GM19240 (cell line): ENCODE measurements at regions not wholly inside any gene's neighbourhood (a gene's known extent, or its start where the extent isn't known, plus 50 kb on each side); places are given as distances from the start of the nearest gene placed in this dataset.

Experiments
- DNase-seq: peaks from one replicate; pipeline ENCODE4 v3.0.0; 2011; ENCODE audit warnings: low spot score; ENCODE audit not compliant: insufficient read length

GRCh38 chr1:96962751-96963211 lies 241.2 kb downstream of the PTBP2 start:
- DNase-seq: no peak

- no peak for DNase-seq
Observed at GRCh38 chr1:96964761-96965160, 243.2 kb downstream of the PTBP2 start.

- DNase-seq: peak; percentile 11
Observed at GRCh38 chr1:96966536-96967138, 245.1 kb downstream of the PTBP2 start.

- no peak for DNase-seq
Observed at GRCh38 chr1:96967311-96967710, 245.7 kb downstream of the PTBP2 start.

GRCh38 chr1:96968541-96968940 lies 247.0 kb downstream of the PTBP2 start:
- DNase-seq: no peak

GRCh38 chr1:96968983-96969382 lies 247.4 kb downstream of the PTBP2 start:
- no peak for DNase-seq

GRCh38 chr1:96969656-96970163 lies 248.1 kb downstream of the PTBP2 start:
- DNase-seq: no peak

GRCh38 chr1:96971439-96971838 lies 249.9 kb downstream of the PTBP2 start:
- DNase-seq: no peak

GRCh38 chr1:96971849-96972602 lies 250.4 kb downstream of the PTBP2 start:
- no peak for DNase-seq

- no peak for DNase-seq
Observed at GRCh38 chr1:96973605-96974004, 252.0 kb downstream of the PTBP2 start.

GRCh38 chr1:96978444-96978843 lies 256.9 kb downstream of the PTBP2 start:
- no peak for DNase-seq

- DNase-seq: no peak
Observed at GRCh38 chr1:96978901-96979300, 257.3 kb downstream of the PTBP2 start.

GRCh38 chr1:96979304-96980268 lies 258.0 kb downstream of the PTBP2 start:
- no peak for DNase-seq

GRCh38 chr1:96980448-96980847 lies 258.9 kb downstream of the PTBP2 start:
- DNase-seq: no peak

GRCh38 chr1:96981181-96981580 lies 259.6 kb downstream of the PTBP2 start:
- DNase-seq: no peak

GRCh38 chr1:96982118-96982517 lies 260.5 kb downstream of the PTBP2 start:
- DNase-seq: no peak

GRCh38 chr1:96983866-96984265 lies 262.3 kb downstream of the PTBP2 start:
- no peak for DNase-seq

GRCh38 chr1:96987186-96987703 lies 265.7 kb downstream of the PTBP2 start:
- no peak for DNase-seq

GRCh38 chr1:96989302-96989701 lies 267.7 kb downstream of the PTBP2 start:
- DNase-seq: no peak

- DNase-seq: no peak
Observed at GRCh38 chr1:96990136-96990535, 268.6 kb downstream of the PTBP2 start.

- DNase-seq: no peak
Observed at GRCh38 chr1:96991261-96991660, 269.7 kb downstream of the PTBP2 start.
